T-helper 17 cell (primary cell): ENCODE measurements at regions not wholly inside any gene's neighbourhood (a gene's known extent, or its start where the extent isn't known, plus 50 kb on each side); places are given as distances from the start of the nearest gene placed in this dataset.
"Not testable (repeated sequence)": the region's sequence is repeated elsewhere in the genome, so short reads cannot be mapped to it uniquely, and the experiment has no call there.

ENCODE experiments used
- ATAC-seq: fragments of 150-1000 bp; cut with Tn5 transposase; 2 replicates; pipeline ENCODE4 v1.10.0; 2021; ENCODE audit warnings: mild to moderate bottlenecking, moderate library complexity
- DNase-seq, 3 donors: peaks; one replicate each; pipeline versions ENCODE4 v3.0.0 to v3.0.0-alpha.2; 2020 to 2021
- H3K9me3 ChIP-seq: one replicate; pipeline ENCODE4 v1.7.0; 2013; ENCODE audit warnings: low read length, mild to moderate bottlenecking; ENCODE audit not compliant: control insufficient read depth, poor library complexity, severe bottlenecking
- H3K27ac Mint-ChIP-seq: one replicate; pipeline ENCODE4 v1.8.0; 2022; ENCODE audit warnings: mild to moderate bottlenecking, moderate library complexity, mixed read lengths
- H3K27me3 Mint-ChIP-seq: one replicate; pipeline ENCODE4 v1.8.0; 2022; ENCODE audit warnings: mixed read lengths
- H3K36me3 Mint-ChIP-seq: one replicate; pipeline ENCODE4 v1.8.0; 2022; ENCODE audit warnings: low read depth, mixed read lengths
- H3K4me1 Mint-ChIP-seq: one replicate; pipeline ENCODE4 v1.8.0; 2022; ENCODE audit warnings: mild to moderate bottlenecking, mixed read lengths
- H3K4me3 Mint-ChIP-seq: one replicate; pipeline ENCODE4 v1.8.0; 2022; ENCODE audit warnings: mild to moderate bottlenecking, moderate library complexity, mixed read lengths

- H3K4me1 Mint-ChIP-seq: no peaks in the 10 kb centered on the region
- no peak overlapping the region for H3K4me3 Mint-ChIP-seq
- no peak for ATAC-seq
Measured at GRCh38 chr20:46785958-46786357, 76.5 kb downstream of the SLC2A10 start.

GRCh38 chr20:46786566-46786965 lies 77.1 kb downstream of the SLC2A10 start:
- Mint-ChIP-seq H3K4me1 (no peaks in the 10 kb centered on the region), H3K27me3 (peaks cover 20% of the 10 kb centered on the region), H3K4me3 (no peak overlapping the region), H3K27ac (no peak overlapping the region), H3K36me3 (no peaks in the 10 kb centered on the region)
- ATAC-seq: no peak
- no peak for DNase-seq
- H3K9me3 ChIP-seq: no peaks in the 10 kb centered on the region

More at GRCh38 chr20:46785958-46786357, 76.5 kb downstream of the SLC2A10 start:
- H3K36me3 Mint-ChIP-seq: no peaks in the 10 kb centered on the region
- DNase-seq: no peak
- H3K27me3 Mint-ChIP-seq: peaks cover 20% of the 10 kb centered on the region
- H3K27ac Mint-ChIP-seq: no peak overlapping the region
- H3K9me3 ChIP-seq: no peaks in the 10 kb centered on the region

GRCh38 chr20:46787991-46788762 lies 78.7 kb downstream of the SLC2A10 start:
- Mint-ChIP-seq H3K4me1 (no peaks in the 10 kb centered on the region), H3K4me3 (no peak overlapping the region), H3K27ac (no peak overlapping the region)

GRCh38 chr20:46788763-46789091 lies 79.3 kb downstream of the SLC2A10 start:
- not testable (repeated sequence) for ATAC-seq, DNase-seq, H3K4me1 Mint-ChIP-seq, H3K36me3 Mint-ChIP-seq, H3K27ac Mint-ChIP-seq, H3K9me3 ChIP-seq, H3K4me3 Mint-ChIP-seq
- H3K27me3 Mint-ChIP-seq: peaks cover 29% of the 10 kb centered on the region

More at GRCh38 chr20:46787991-46788762, 78.7 kb downstream of the SLC2A10 start:
- Mint-ChIP-seq H3K36me3 (no peaks in the 10 kb centered on the region), H3K27me3 (peaks cover 28% of the 10 kb centered on the region)
- H3K9me3 ChIP-seq: no peaks in the 10 kb centered on the region
- ATAC-seq (no peak), DNase-seq (no peak)

GRCh38 chr20:46789339-46790028 lies 80.0 kb downstream of the SLC2A10 start:
- H3K27me3 Mint-ChIP-seq: peaks cover 34% of the 10 kb centered on the region
- H3K4me1 Mint-ChIP-seq: no peaks in the 10 kb centered on the region
- no peaks in the 10 kb centered on the region for H3K36me3 Mint-ChIP-seq
- no peak overlapping the region for H3K4me3 Mint-ChIP-seq
- H3K27ac Mint-ChIP-seq: no peak overlapping the region
- DNase-seq (no peak), ATAC-seq (no peak)
- no peaks in the 10 kb centered on the region for H3K9me3 ChIP-seq

- Mint-ChIP-seq H3K4me3 (no peak overlapping the region), H3K4me1 (no peaks in the 10 kb centered on the region), H3K36me3 (peaks cover 2% of the 10 kb centered on the region), H3K27me3 (peaks cover 30% of the 10 kb centered on the region), H3K27ac (no peak overlapping the region)
- DNase-seq (no peak), ATAC-seq (no peak)
- H3K9me3 ChIP-seq: no peaks in the 10 kb centered on the region
Measured at GRCh38 chr20:46791722-46792416, 82.4 kb downstream of the SLC2A10 start.

- H3K9me3 ChIP-seq: no peaks in the 10 kb centered on the region
- H3K4me1 Mint-ChIP-seq: peaks cover 4% of the 10 kb centered on the region
- DNase-seq (no peak), ATAC-seq (no peak)
- no peak overlapping the region for H3K27ac Mint-ChIP-seq
- peaks cover 77% of the 10 kb centered on the region for H3K27me3 Mint-ChIP-seq
- H3K4me3 Mint-ChIP-seq: no peak overlapping the region
- H3K36me3 Mint-ChIP-seq: peaks cover 2% of the 10 kb centered on the region
Measured at GRCh38 chr20:46797206-46797605, 87.8 kb downstream of the SLC2A10 start.

- H3K27ac Mint-ChIP-seq: no peak overlapping the region
- peaks cover 79% of the 10 kb centered on the region for H3K27me3 Mint-ChIP-seq
- H3K4me3 Mint-ChIP-seq: no peak overlapping the region
- ATAC-seq (no peak), DNase-seq (no peak)
- peaks cover 2% of the 10 kb centered on the region for H3K36me3 Mint-ChIP-seq
- H3K4me1 Mint-ChIP-seq: peaks cover 4% of the 10 kb centered on the region
- H3K9me3 ChIP-seq: no peaks in the 10 kb centered on the region
Measured at GRCh38 chr20:46798430-46798829, 89.0 kb downstream of the SLC2A10 start.

GRCh38 chr20:46799781-46800408 lies 90.4 kb downstream of the SLC2A10 start:
- peaks cover 4% of the 10 kb centered on the region for H3K4me1 Mint-ChIP-seq
- ATAC-seq (no peak), DNase-seq (no peak)
- H3K9me3 ChIP-seq: no peaks in the 10 kb centered on the region
- no peak overlapping the region for H3K27ac Mint-ChIP-seq
- H3K27me3 Mint-ChIP-seq: peaks cover 75% of the 10 kb centered on the region
- no peaks in the 10 kb centered on the region for H3K36me3 Mint-ChIP-seq
- H3K4me3 Mint-ChIP-seq: no peak overlapping the region

- Mint-ChIP-seq H3K36me3 (no peaks in the 10 kb centered on the region), H3K27ac (no peak overlapping the region), H3K4me3 (no peak overlapping the region), H3K4me1 (peaks cover 4% of the 10 kb centered on the region), H3K27me3 (peaks cover 76% of the 10 kb centered on the region)
- ATAC-seq (no peak), DNase-seq (no peak)
- H3K9me3 ChIP-seq: no peaks in the 10 kb centered on the region
Measured at GRCh38 chr20:46800409-46800804, 91.0 kb downstream of the SLC2A10 start.

GRCh38 chr20:46801003-46801702 lies 91.7 kb downstream of the SLC2A10 start:
- H3K4me1 Mint-ChIP-seq: peaks cover 4% of the 10 kb centered on the region
- H3K27me3 Mint-ChIP-seq: peaks cover 82% of the 10 kb centered on the region
- H3K27ac Mint-ChIP-seq: no peak overlapping the region
- no peaks in the 10 kb centered on the region for H3K9me3 ChIP-seq
- ATAC-seq (no peak), DNase-seq (no peak)
- H3K4me3 Mint-ChIP-seq: no peak overlapping the region
- no peaks in the 10 kb centered on the region for H3K36me3 Mint-ChIP-seq

GRCh38 chr20:46802722-46803121 lies 91.9 kb upstream of the EYA2 start:
- DNase-seq (no peak), ATAC-seq (no peak)
- Mint-ChIP-seq H3K27me3 (peaks cover 82% of the 10 kb centered on the region), H3K4me3 (no peak overlapping the region), H3K36me3 (no peaks in the 10 kb centered on the region), H3K27ac (no peak overlapping the region), H3K4me1 (peaks cover 4% of the 10 kb centered on the region)
- H3K9me3 ChIP-seq: no peaks in the 10 kb centered on the region
